ENCODE measurements at regions not wholly inside any gene's neighbourhood (a gene's known extent, or its start where the extent isn't known, plus 50 kb on each side); places are given as distances from the start of the nearest gene placed in this dataset.

- Histone ChIP-seq H3K79me2 (ENCODE audit: control insufficient read depth, insufficient read depth, low read length) (no peaks in the 10 kb centered on the region), H3K4me3 (no peak overlapping the region), H3K4me1 (ENCODE audit: control insufficient read depth, insufficient read depth, low read length) (no peaks in the 10 kb centered on the region), H2AFZ (ENCODE audit: control insufficient read depth, low read depth, low read length) (no peak overlapping the region), H3K4me2 (ENCODE audit: control insufficient read depth, insufficient read depth) (no peak overlapping the region), H4K20me1 (ENCODE audit: control insufficient read depth, insufficient read depth) (no peaks in the 10 kb centered on the region), H3K27ac (ENCODE audit: control insufficient read depth, insufficient read depth) (no peak overlapping the region), H3K9ac (ENCODE audit: control insufficient read depth, insufficient read depth, low read length) (no peak overlapping the region), H3K36me3 (ENCODE audit: control insufficient read depth in 2 of 2, insufficient read depth in 2 of 2, low read length in 1 of 2) (no peaks in the 10 kb centered on the region), H3K9me3 (replicated peaks; ENCODE audit: control insufficient read depth, insufficient read depth, low read length) (no peaks in the 10 kb centered on the region), H3K27me3 (replicated peaks in 1 of 2; ENCODE audit: control insufficient read depth in 2 of 2, insufficient read depth in 2 of 2, low read length in 1 of 2) (no peaks in the 10 kb centered on the region)
- POLR2A ChIA-PET = no interaction called here
- CTCF ChIA-PET = interaction anchor here (0.6 to 1.4 kb wide), 2 partner anchors 46 to 59 kb away, joined by 3 to 4 read pairs; no protein-coding TSS in a partner anchor
- in situ Hi-C loops (cut with MboI) (no loop called here), intact Hi-C loops (cut with micrococcal nuclease; ENCODE audit: unreplicated experiment) (no loop called here)
- TF ChIP-seq POLR2A (IDR thresholded peaks at IDR 0.05; ENCODE audit: low read depth, low read length) (no peak), DPF2 (IDR thresholded peaks at IDR 0.05) (no peak), MAX (IDR thresholded peaks at IDR 0.05; ENCODE audit: low read depth, low read length) (no peak), ZBTB33 (IDR thresholded peaks at IDR 0.05) (no peak), MEF2A (IDR thresholded peaks at IDR 0.05; ENCODE audit: insufficient read depth, low read depth, low read length) (no peak), SKIL (IDR thresholded peaks at IDR 0.05; ENCODE audit: low read depth, poor library complexity, severe bottlenecking) (no peak), HDAC6 (IDR thresholded peaks at IDR 0.05; ENCODE audit: unreplicated experiment) (no peak), LARP7 (IDR thresholded peaks at IDR 0.05) (no peak), NFIC (IDR thresholded peaks at IDR 0.05; ENCODE audit: low read depth, low read length) (no peak), REST (IDR thresholded peaks at IDR 0.05; ENCODE audit: low read depth, low read length) (no peak), ESRRA (IDR thresholded peaks at IDR 0.05; ENCODE audit: low read length) (no peak), NR2C2 (IDR thresholded peaks at IDR 0.05; ENCODE audit: borderline replicate concordance, control insufficient read depth, insufficient read length, low read depth) (no peak), SREBF1 (IDR thresholded peaks at IDR 0.05; ENCODE audit: low read length) (no peak), JUNB (IDR thresholded peaks at IDR 0.05) (no peak), BMI1 (IDR thresholded peaks at IDR 0.05; ENCODE audit: borderline replicate concordance) (no peak), SIX5 (IDR thresholded peaks at IDR 0.05; ENCODE audit: low read depth, low read length, severe bottlenecking) (no peak)
- RAD21 ChIA-PET (ENCODE audit: unreplicated experiment) = no interaction called here
- ATAC-seq = no peak
- FAIRE-seq = no peak
- SMC1A ChIA-PET (ENCODE audit: uncharacterized antibody, unreplicated experiment) = no interaction called here
- DNase-seq (ENCODE audit: low read depth, low spot score) = no peak
- no TSS peak for BruUV-seq (replicated peaks)
Observed at GRCh38 chr10:91576096-91576545, 56.8 kb downstream of the PPP1R3C start.
